GM23338 (cell line): ENCODE measurements at regions not wholly inside any gene's neighbourhood (a gene's known extent, or its start where the extent isn't known, plus 50 kb on each side); places are given as distances from the start of the nearest gene placed in this dataset.

ENCODE experiments used
- ATAC-seq: fragments of 200-7000 bp; cut with Tn5 transposase; 3 replicates; pipeline ENCODE4 v1.9.1; 2020
- DNase-seq: peaks from one replicate; pipeline ENCODE4 v3.0.0-alpha.2; 2015; ENCODE audit warnings: low spot score
- H2AFZ ChIP-seq: fragments of 200-600 bp; sonication (generic); 2 replicates; pipeline ENCODE4 v1.8.0; 2016; ENCODE audit warnings: antibody characterized with exemption, mild to moderate bottlenecking, moderate library complexity
- H3F3A ChIP-seq: fragments of 200-600 bp; sonication (generic); replicated peaks from 2 replicates; pipeline ENCODE4 v1.8.0; 2017; ENCODE audit warnings: antibody characterized with exemption, mixed run types, low read depth
- H3K27ac ChIP-seq: fragments of 200-600 bp; sonication (generic); 2 replicates; pipeline ENCODE4 v1.6.1; 2016; ENCODE audit warnings: low read depth
- H3K27me3 ChIP-seq: fragments of 200-600 bp; sonication (generic); 2 replicates; pipeline ENCODE4 v1.8.0; 2016; ENCODE audit warnings: mild to moderate bottlenecking, mixed run types, moderate library complexity; ENCODE audit not compliant: insufficient read depth
- H3K36me3 ChIP-seq: fragments of 200-600 bp; sonication (generic); 2 replicates; pipeline ENCODE4 v1.8.0; 2016; ENCODE audit warnings: mild to moderate bottlenecking; ENCODE audit not compliant: insufficient read depth
- H3K4me1 ChIP-seq: fragments of 200-600 bp; sonication (generic); 2 replicates; pipeline ENCODE4 v1.8.0; 2016; ENCODE audit warnings: mild to moderate bottlenecking, moderate library complexity; ENCODE audit not compliant: insufficient read depth
- H3K4me2 ChIP-seq: fragments of 200-600 bp; sonication (generic); 2 replicates; pipeline ENCODE4 v1.7.1; 2017; ENCODE audit warnings: mixed run types
- H3K4me3 ChIP-seq: fragments of 200-600 bp; sonication (generic); 2 replicates; pipeline ENCODE4 v1.6.1; 2016; ENCODE audit warnings: mixed run types
- H3K79me2 ChIP-seq: fragments of 200-600 bp; sonication (generic); replicated peaks from 2 replicates; pipeline ENCODE4 v1.8.0; 2017; ENCODE audit warnings: mild to moderate bottlenecking; ENCODE audit not compliant: insufficient read depth
- H3K9me2 ChIP-seq: fragments of 200-600 bp; sonication (generic); 2 replicates; pipeline ENCODE4 v1.8.0; 2017; ENCODE audit not compliant: insufficient read depth
- H4K20me1 ChIP-seq: fragments of 200-600 bp; sonication (generic); replicated peaks from 2 replicates; pipeline ENCODE4 v1.8.0; 2017; ENCODE audit warnings: mild to moderate bottlenecking; ENCODE audit not compliant: insufficient read depth
- H3K27ac Mint-ChIP-seq: 2 replicates; pipeline ENCODE4 v1.8.0; 2020; ENCODE audit warnings: inconsistent platforms, mild to moderate bottlenecking, moderate library complexity, mixed read lengths
- H3K27me3 Mint-ChIP-seq: 3 replicates; pipeline ENCODE4 v1.8.0; 2022; ENCODE audit warnings: low read depth, mild to moderate bottlenecking, moderate library complexity, mixed read lengths, inconsistent platforms; ENCODE audit not compliant: insufficient read depth, poor library complexity
- H3K36me3 Mint-ChIP-seq: 3 replicates; pipeline ENCODE4 v1.8.0; 2021; ENCODE audit warnings: low read depth, mild to moderate bottlenecking, inconsistent platforms, moderate library complexity, mixed read lengths
- H3K4me1 Mint-ChIP-seq: 3 replicates; pipeline ENCODE4 v1.8.0; 2020; ENCODE audit warnings: mild to moderate bottlenecking, inconsistent platforms, mixed read lengths
- H3K4me3 Mint-ChIP-seq: 3 replicates; pipeline ENCODE4 v1.8.0; 2021; ENCODE audit warnings: moderate library complexity, mild to moderate bottlenecking, inconsistent platforms, mixed read lengths
- H3K9me3 Mint-ChIP-seq: 3 replicates; pipeline ENCODE4 v1.8.0; 2020; ENCODE audit warnings: moderate library complexity, mild to moderate bottlenecking, inconsistent platforms, mixed read lengths
- EZH2 ChIP-seq: fragments of 200-600 bp; sonication (generic); IDR thresholded peaks from one replicate; pipeline ENCODE4 v1.8.0; 2017; ENCODE audit warnings: antibody characterized with exemption, mild to moderate bottlenecking, low read depth; ENCODE audit not compliant: unreplicated experiment
- JUNB ChIP-seq: IDR thresholded peaks from one replicate; pipeline ENCODE4 v1.6.1; 2016; ENCODE audit warnings: antibody characterized with exemption; ENCODE audit not compliant: unreplicated experiment
- REST ChIP-seq: IDR thresholded peaks from one replicate; pipeline ENCODE4 v1.6.1; 2018; ENCODE audit warnings: antibody characterized with exemption; ENCODE audit not compliant: unreplicated experiment
- ZNF114 ChIP-seq: fragments of 250-450 bp; sonication (Bioruptor Pico); IDR thresholded peaks from 2 replicates; pipeline ENCODE4 v1.5.0; 2020; ENCODE audit warnings: mild to moderate bottlenecking, moderate library complexity
- ZNF331 ChIP-seq: fragments of 250-450 bp; sonication (Bioruptor Pico); IDR thresholded peaks from 2 replicates; pipeline ENCODE4 v1.5.0; 2020; ENCODE audit warnings: low read depth, mild to moderate bottlenecking, moderate library complexity
- TF ChIP-seq, protein P1 (sequence below): IDR thresholded peaks from 2 replicates; pipeline ENCODE4 v1.6.1; 2016; ENCODE audit warnings: antibody characterized with exemption
- TF ChIP-seq, protein P2 (sequence below): fragments of 250-450 bp; sonication (Bioruptor Pico); IDR thresholded peaks from 2 replicates; pipeline ENCODE4 v1.5.0; 2020; ENCODE audit warnings: mild to moderate bottlenecking, moderate library complexity
- TF ChIP-seq, protein P3 (sequence below), 2 experiments: fragments of 200-600 bp in 1 of 2; sonication (generic) in 1 of 2; conservative IDR thresholded peaks; 2 replicates each; pipeline versions ENCODE4 v1.5.1 to v1.6.1; 2016 to 2017; ENCODE audit warnings: antibody characterized with exemption in 2 of 2, low read depth in 2 of 2, mild to moderate bottlenecking in 2 of 2, moderate library complexity in 1 of 2

GRCh38 chr1:29883986-29884385, 647.7 kb downstream of the PTPRU start:
- Histone ChIP-seq H3K4me3 (no peak overlapping the region), H3K79me2 (no peaks in the 10 kb centered on the region), H3K4me2 (no peak overlapping the region), H2AFZ (no peak overlapping the region), H3F3A (no peaks in the 10 kb centered on the region), H4K20me1 (no peaks in the 10 kb centered on the region), H3K36me3 (no peaks in the 10 kb centered on the region), H3K27me3 (no peaks in the 10 kb centered on the region), H3K27ac (no peak overlapping the region), H3K4me1 (no peaks in the 10 kb centered on the region), H3K9me2 (no peaks in the 10 kb centered on the region)
- H3K27ac Mint-ChIP-seq, result no peak overlapping the region
- no peaks in the 10 kb centered on the region for H3K9me3 Mint-ChIP-seq
- peaks cover 2% of the 10 kb centered on the region; the same call in 1 of the 3 replicates for H3K4me1 Mint-ChIP-seq
- no peak overlapping the region for H3K4me3 Mint-ChIP-seq
- ATAC-seq (no peak), DNase-seq (no peak)
- peaks cover 7% of the 10 kb centered on the region for H3K27me3 Mint-ChIP-seq
- no peak for TF ChIP-seq ZNF331 (CRISPR knock-in tag)
- TF ChIP-seq EZH2, result no peak
- TF ChIP-seq, protein P1, sequence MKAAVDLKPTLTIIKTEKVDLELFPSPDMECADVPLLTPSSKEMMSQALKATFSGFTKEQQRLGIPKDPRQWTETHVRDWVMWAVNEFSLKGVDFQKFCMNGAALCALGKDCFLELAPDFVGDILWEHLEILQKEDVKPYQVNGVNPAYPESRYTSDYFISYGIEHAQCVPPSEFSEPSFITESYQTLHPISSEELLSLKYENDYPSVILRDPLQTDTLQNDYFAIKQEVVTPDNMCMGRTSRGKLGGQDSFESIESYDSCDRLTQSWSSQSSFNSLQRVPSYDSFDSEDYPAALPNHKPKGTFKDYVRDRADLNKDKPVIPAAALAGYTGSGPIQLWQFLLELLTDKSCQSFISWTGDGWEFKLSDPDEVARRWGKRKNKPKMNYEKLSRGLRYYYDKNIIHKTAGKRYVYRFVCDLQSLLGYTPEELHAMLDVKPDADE, result no peak
- no peak for TF ChIP-seq ZNF114 (CRISPR knock-in tag)
- TF ChIP-seq, protein P2, sequence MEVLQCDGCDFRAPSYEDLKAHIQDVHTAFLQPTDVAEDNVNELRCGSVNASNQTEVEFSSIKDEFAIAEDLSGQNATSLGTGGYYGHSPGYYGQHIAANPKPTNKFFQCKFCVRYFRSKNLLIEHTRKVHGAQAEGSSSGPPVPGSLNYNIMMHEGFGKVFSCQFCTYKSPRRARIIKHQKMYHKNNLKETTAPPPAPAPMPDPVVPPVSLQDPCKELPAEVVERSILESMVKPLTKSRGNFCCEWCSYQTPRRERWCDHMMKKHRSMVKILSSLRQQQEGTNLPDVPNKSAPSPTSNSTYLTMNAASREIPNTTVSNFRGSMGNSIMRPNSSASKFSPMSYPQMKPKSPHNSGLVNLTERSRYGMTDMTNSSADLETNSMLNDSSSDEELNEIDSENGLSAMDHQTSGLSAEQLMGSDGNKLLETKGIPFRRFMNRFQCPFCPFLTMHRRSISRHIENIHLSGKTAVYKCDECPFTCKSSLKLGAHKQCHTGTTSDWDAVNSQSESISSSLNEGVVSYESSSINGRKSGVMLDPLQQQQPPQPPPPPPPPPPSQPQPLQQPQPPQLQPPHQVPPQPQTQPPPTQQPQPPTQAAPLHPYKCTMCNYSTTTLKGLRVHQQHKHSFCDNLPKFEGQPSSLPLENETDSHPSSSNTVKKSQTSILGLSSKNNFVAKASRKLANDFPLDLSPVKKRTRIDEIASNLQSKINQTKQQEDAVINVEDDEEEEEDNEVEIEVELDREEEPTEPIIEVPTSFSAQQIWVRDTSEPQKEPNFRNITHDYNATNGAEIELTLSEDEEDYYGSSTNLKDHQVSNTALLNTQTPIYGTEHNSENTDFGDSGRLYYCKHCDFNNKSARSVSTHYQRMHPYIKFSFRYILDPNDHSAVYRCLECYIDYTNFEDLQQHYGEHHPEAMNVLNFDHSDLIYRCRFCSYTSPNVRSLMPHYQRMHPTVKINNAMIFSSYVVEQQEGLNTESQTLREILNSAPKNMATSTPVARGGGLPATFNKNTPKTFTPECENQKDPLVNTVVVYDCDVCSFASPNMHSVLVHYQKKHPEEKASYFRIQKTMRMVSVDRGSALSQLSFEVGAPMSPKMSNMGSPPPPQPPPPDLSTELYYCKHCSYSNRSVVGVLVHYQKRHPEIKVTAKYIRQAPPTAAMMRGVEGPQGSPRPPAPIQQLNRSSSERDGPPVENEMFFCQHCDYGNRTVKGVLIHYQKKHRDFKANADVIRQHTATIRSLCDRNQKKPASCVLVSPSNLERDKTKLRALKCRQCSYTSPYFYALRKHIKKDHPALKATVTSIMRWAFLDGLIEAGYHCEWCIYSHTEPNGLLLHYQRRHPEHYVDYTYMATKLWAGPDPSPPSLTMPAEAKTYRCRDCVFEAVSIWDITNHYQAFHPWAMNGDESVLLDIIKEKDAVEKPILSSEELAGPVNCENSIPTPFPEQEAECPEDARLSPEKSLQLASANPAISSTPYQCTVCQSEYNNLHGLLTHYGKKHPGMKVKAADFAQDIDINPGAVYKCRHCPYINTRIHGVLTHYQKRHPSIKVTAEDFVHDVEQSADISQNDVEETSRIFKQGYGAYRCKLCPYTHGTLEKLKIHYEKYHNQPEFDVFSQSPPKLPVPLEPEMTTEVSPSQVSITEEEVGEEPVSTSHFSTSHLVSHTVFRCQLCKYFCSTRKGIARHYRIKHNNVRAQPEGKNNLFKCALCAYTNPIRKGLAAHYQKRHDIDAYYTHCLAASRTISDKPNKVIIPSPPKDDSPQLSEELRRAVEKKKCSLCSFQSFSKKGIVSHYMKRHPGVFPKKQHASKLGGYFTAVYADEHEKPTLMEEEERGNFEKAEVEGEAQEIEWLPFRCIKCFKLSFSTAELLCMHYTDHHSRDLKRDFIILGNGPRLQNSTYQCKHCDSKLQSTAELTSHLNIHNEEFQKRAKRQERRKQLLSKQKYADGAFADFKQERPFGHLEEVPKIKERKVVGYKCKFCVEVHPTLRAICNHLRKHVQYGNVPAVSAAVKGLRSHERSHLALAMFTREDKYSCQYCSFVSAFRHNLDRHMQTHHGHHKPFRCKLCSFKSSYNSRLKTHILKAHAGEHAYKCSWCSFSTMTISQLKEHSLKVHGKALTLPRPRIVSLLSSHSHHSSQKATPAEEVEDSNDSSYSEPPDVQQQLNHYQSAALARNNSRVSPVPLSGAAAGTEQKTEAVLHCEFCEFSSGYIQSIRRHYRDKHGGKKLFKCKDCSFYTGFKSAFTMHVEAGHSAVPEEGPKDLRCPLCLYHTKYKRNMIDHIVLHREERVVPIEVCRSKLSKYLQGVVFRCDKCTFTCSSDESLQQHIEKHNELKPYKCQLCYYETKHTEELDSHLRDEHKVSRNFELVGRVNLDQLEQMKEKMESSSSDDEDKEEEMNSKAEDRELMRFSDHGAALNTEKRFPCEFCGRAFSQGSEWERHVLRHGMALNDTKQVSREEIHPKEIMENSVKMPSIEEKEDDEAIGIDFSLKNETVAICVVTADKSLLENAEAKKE, result no peak
- no peaks in the 10 kb centered on the region for H3K36me3 Mint-ChIP-seq

- no peaks in the 10 kb centered on the region for H3K79me2 ChIP-seq
- H3K27ac Mint-ChIP-seq, result no peak overlapping the region
- H3K4me1 Mint-ChIP-seq, result peaks cover 2% of the 10 kb centered on the region; the same call in 1 of the 3 replicates
- H3K27ac ChIP-seq, result no peak overlapping the region
- no peak; the same call in 2 of the 3 replicates for ATAC-seq
- no peaks in the 10 kb centered on the region for H3F3A ChIP-seq
- TF ChIP-seq, protein P3, sequence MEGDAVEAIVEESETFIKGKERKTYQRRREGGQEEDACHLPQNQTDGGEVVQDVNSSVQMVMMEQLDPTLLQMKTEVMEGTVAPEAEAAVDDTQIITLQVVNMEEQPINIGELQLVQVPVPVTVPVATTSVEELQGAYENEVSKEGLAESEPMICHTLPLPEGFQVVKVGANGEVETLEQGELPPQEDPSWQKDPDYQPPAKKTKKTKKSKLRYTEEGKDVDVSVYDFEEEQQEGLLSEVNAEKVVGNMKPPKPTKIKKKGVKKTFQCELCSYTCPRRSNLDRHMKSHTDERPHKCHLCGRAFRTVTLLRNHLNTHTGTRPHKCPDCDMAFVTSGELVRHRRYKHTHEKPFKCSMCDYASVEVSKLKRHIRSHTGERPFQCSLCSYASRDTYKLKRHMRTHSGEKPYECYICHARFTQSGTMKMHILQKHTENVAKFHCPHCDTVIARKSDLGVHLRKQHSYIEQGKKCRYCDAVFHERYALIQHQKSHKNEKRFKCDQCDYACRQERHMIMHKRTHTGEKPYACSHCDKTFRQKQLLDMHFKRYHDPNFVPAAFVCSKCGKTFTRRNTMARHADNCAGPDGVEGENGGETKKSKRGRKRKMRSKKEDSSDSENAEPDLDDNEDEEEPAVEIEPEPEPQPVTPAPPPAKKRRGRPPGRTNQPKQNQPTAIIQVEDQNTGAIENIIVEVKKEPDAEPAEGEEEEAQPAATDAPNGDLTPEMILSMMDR (conservative IDR thresholded peaks at IDR 0.05; ENCODE audit: low read depth in 2 of 2), result no peak
- TF ChIP-seq ZNF114 (CRISPR knock-in tag) (no peak), REST (no peak), JUNB (no peak)
- no peaks in the 10 kb centered on the region for H3K9me2 ChIP-seq
- no peaks in the 10 kb centered on the region for H3K9me3 Mint-ChIP-seq
- no peaks in the 10 kb centered on the region for H3K4me1 ChIP-seq
- no peak overlapping the region for H3K4me2 ChIP-seq
- no peaks in the 10 kb centered on the region for H3K27me3 ChIP-seq
- H3K27me3 Mint-ChIP-seq, result peaks cover 7% of the 10 kb centered on the region
- H3K4me3 Mint-ChIP-seq, result no peak overlapping the region
- no peaks in the 10 kb centered on the region for H3K36me3 Mint-ChIP-seq
- H4K20me1 ChIP-seq, result no peaks in the 10 kb centered on the region
- H3K36me3 ChIP-seq, result no peaks in the 10 kb centered on the region
- no peak overlapping the region for H2AFZ ChIP-seq
- H3K4me3 ChIP-seq, result no peak overlapping the region
- DNase-seq, result no peak
These were observed 647.1 kb downstream of the PTPRU start for GRCh38 chr1:29883411-29883832.
